DND-41 (cell line): ENCODE measurements at regions not wholly inside any gene's neighbourhood (a gene's known extent, or its start where the extent isn't known, plus 50 kb on each side); places are given as distances from the start of the nearest gene placed in this dataset.

ENCODE experiments used
- CTCF ChIP-seq: IDR thresholded peaks from 2 replicates; pipeline ENCODE4 v1.5.1; 2012; ENCODE audit warnings: borderline replicate concordance, low read length, moderate library complexity, mild to moderate bottlenecking; ENCODE audit not compliant: poor library complexity, severe bottlenecking; ENCODE audit errors: extremely low read depth
- EZH2 ChIP-seq: IDR thresholded peaks from 3 replicates; pipeline ENCODE4 v1.6.1; 2012; ENCODE audit warnings: borderline replicate concordance, low read depth, mild to moderate bottlenecking, moderate library complexity, low read length, inconsistent platforms; ENCODE audit not compliant: severe bottlenecking

- TF ChIP-seq CTCF (no peak), EZH2 (no peak)
Observed at GRCh38 chr9:78848061-78848460, 551.1 kb downstream of the PSAT1 start.
